H1 (cell line): ENCODE measurements at regions not wholly inside any gene's neighbourhood (a gene's known extent, or its start where the extent isn't known, plus 50 kb on each side); places are given as distances from the start of the nearest gene placed in this dataset.
"Not testable (repeated sequence)": the region's sequence is repeated elsewhere in the genome, so short reads cannot be mapped to it uniquely, and the experiment has no call there.

Experiments used
- CTCF ChIA-PET: fragments of 300-600 bp; sonication (Branson Sonifier 250); formaldehyde crosslinking; loops from one replicate; lab custom pipeline; 2021; ENCODE audit not compliant: partially characterized antibody; lab: Charles Lee
- POLR2A ChIA-PET: fragments of 300-600 bp; sonication (Branson Sonifier 250); formaldehyde crosslinking; loops from one replicate; lab custom pipeline; 2021; ENCODE audit warnings: inconsistent platforms; ENCODE audit not compliant: partially characterized antibody; lab: Charles Lee
- DNase-seq, 2 experiments: peaks; one replicate each; pipeline versions ENCODE4 v3.0.0 to v3.0.0-alpha.2; 2010 to 2022; ENCODE audit warnings: low spot score in 2 of 2, low read depth in 1 of 2, mixed read lengths in 1 of 2
- FAIRE-seq: peaks from 2 replicates; lab custom pipeline; 2011; peaks lifted over from hg19 to GRCh38; lab: Jason Lieb, UNC
- H2AFZ ChIP-seq: 2 replicates; pipeline ENCODE4 v1.8.1; 2012; ENCODE audit warnings: low read length, inconsistent platforms
- H2AK5ac ChIP-seq: 2 replicates; pipeline ENCODE4 v1.6.1; 2013; ENCODE audit warnings: low read depth, low read length
- H2BK120ac ChIP-seq: replicated peaks from 2 replicates; pipeline ENCODE3; 2013; ENCODE audit warnings: low read depth, low read length, inconsistent platforms
- H2BK12ac ChIP-seq: 2 replicates; pipeline ENCODE4 v1.6.1; 2013; ENCODE audit warnings: low read depth, low read length
- H2BK15ac ChIP-seq: 2 replicates; pipeline ENCODE4 v1.6.1; 2013; ENCODE audit warnings: low read length
- H2BK20ac ChIP-seq: 2 replicates; pipeline ENCODE4 v1.6.1; 2013; ENCODE audit warnings: low read length
- H2BK5ac ChIP-seq: 2 replicates; pipeline ENCODE4 v1.6.1; 2013; ENCODE audit warnings: low read depth, low read length
- H3K14ac ChIP-seq: 2 replicates; pipeline ENCODE4 v1.6.1; 2013; ENCODE audit warnings: inconsistent platforms; ENCODE audit not compliant: insufficient read length
- H3K18ac ChIP-seq: 2 replicates; pipeline ENCODE4 v1.6.1; 2013; ENCODE audit warnings: low read length; ENCODE audit errors: extremely low read depth
- H3K23ac ChIP-seq: 2 replicates; pipeline ENCODE4 v1.6.1; 2013; ENCODE audit warnings: inconsistent platforms; ENCODE audit not compliant: insufficient read length
- H3K23me2 ChIP-seq: 2 replicates; pipeline ENCODE4 v1.6.1; 2013; ENCODE audit warnings: low read depth, low read length
- H3K27ac ChIP-seq: 2 replicates; pipeline ENCODE4 v1.6.1; 2011; ENCODE audit warnings: low read depth, low read length, inconsistent platforms
- H3K27me3 ChIP-seq, 4 experiments: replicated peaks in 1 of 4; 1 replicate in 1 of 4; 2 replicates in 3 of 4; pipeline versions ENCODE4 v1.6.1 to v1.8.1; 2011 to 2013; ENCODE audit warnings: low read length in 3 of 4, mild to moderate bottlenecking in 3 of 4, inconsistent platforms in 2 of 4, mixed read lengths in 2 of 4, moderate library complexity in 1 of 4; ENCODE audit not compliant: control insufficient read depth in 3 of 4, insufficient read depth in 3 of 4; ENCODE audit errors: extremely low read depth in 1 of 4
- H3K36me3 ChIP-seq, 4 experiments: 2 replicates each; pipeline versions ENCODE4 v1.6.1 to v1.8.1; 2011 to 2013; ENCODE audit warnings: mild to moderate bottlenecking in 4 of 4, low read length in 3 of 4, moderate library complexity in 2 of 4, control low read depth in 1 of 4, inconsistent platforms in 1 of 4; ENCODE audit not compliant: insufficient read depth in 4 of 4, control insufficient read depth in 2 of 4
- H3K4ac ChIP-seq: replicated peaks from 2 replicates; pipeline ENCODE3; 2013; ENCODE audit warnings: low read length, low read depth, mixed read lengths, inconsistent platforms; ENCODE audit not compliant: insufficient read length
- H3K4me1 ChIP-seq, 4 experiments: replicated peaks in 1 of 4; 1 replicate in 1 of 4; 2 replicates in 3 of 4; pipeline versions ENCODE4 v1.6.1 to v1.8.1; 2011 to 2013; ENCODE audit warnings: low read length in 3 of 4, inconsistent platforms in 2 of 4, mixed read lengths in 1 of 4; ENCODE audit not compliant: insufficient read depth in 4 of 4, control insufficient read depth in 3 of 4
- H3K4me2 ChIP-seq, 2 experiments: 2 replicates each; pipeline versions ENCODE4 v1.6.1 to v1.8.1; 2011 to 2013; ENCODE audit warnings: low read depth in 2 of 2, low read length in 2 of 2, control low read depth in 1 of 2, inconsistent platforms in 1 of 2, mild to moderate bottlenecking in 1 of 2; ENCODE audit not compliant: insufficient read depth in 1 of 2
- H3K4me3 ChIP-seq, 4 experiments: fragments of 200-600, 300-600 bp in 1 of 4; sonication (generic), shearing (Covaris generic), sonication (Bioruptor Twin) in 1 of 4; 2 replicates each; pipeline versions ENCODE4 v1.5.1 to v1.8.1; 2011 to 2016; ENCODE audit warnings: low read length in 4 of 4, low read depth in 3 of 4, control low read depth in 2 of 4, inconsistent platforms in 2 of 4, mild to moderate bottlenecking in 2 of 4, mixed read lengths in 1 of 4, moderate library complexity in 1 of 4; ENCODE audit not compliant: insufficient read depth in 2 of 4; ENCODE audit errors: extremely low read depth in 1 of 4
- H3K56ac ChIP-seq: replicated peaks from 2 replicates; pipeline ENCODE3; 2013; ENCODE audit warnings: low read depth, mild to moderate bottlenecking, mixed read lengths, low read length, inconsistent platforms; ENCODE audit not compliant: insufficient read length
- H3K79me1 ChIP-seq: 2 replicates; pipeline ENCODE4 v1.6.1; 2013; ENCODE audit warnings: low read depth, low read length, control low read depth
- H3K79me2 ChIP-seq, 2 experiments: 2 replicates each; pipeline versions ENCODE4 v1.6.1 to v1.8.1; 2012 to 2013; ENCODE audit warnings: low read length in 2 of 2, mild to moderate bottlenecking in 2 of 2, inconsistent platforms in 1 of 2; ENCODE audit not compliant: insufficient read depth in 2 of 2, control insufficient read depth in 1 of 2
- H3K9ac ChIP-seq, 4 experiments: replicated peaks in 1 of 4; 1 replicate in 1 of 4; 2 replicates in 3 of 4; pipeline versions ENCODE4 v1.6.1 to v1.8.1; 2011 to 2013; ENCODE audit warnings: low read depth in 3 of 4, low read length in 3 of 4, control low read depth in 2 of 4, mild to moderate bottlenecking in 2 of 4, moderate library complexity in 2 of 4, inconsistent platforms in 1 of 4; ENCODE audit errors: extremely low read depth in 1 of 4
- H3K9me3 ChIP-seq, 2 experiments: 2 replicates each; pipeline versions ENCODE4 v1.6.1 to v1.8.1; 2012 to 2013; ENCODE audit warnings: mild to moderate bottlenecking in 2 of 2, moderate library complexity in 2 of 2, control low read depth in 1 of 2, inconsistent platforms in 1 of 2, low read depth in 1 of 2, low read length in 1 of 2, mixed read lengths in 1 of 2; ENCODE audit not compliant: insufficient read depth in 2 of 2
- H4K20me1 ChIP-seq, 2 experiments: replicated peaks in 1 of 2; 2 replicates each; pipeline versions ENCODE3 to v1.8.1; 2011 to 2013; ENCODE audit warnings: inconsistent platforms in 2 of 2, low read length in 2 of 2, mild to moderate bottlenecking in 1 of 2; ENCODE audit not compliant: insufficient read depth in 2 of 2, control insufficient read depth in 1 of 2
- H4K5ac ChIP-seq: 2 replicates; pipeline ENCODE4 v1.6.1; 2013; ENCODE audit warnings: low read length, low read depth, mixed read lengths, inconsistent platforms; ENCODE audit not compliant: insufficient read length
- H4K8ac ChIP-seq: 2 replicates; pipeline ENCODE4 v1.8.0; 2013; ENCODE audit warnings: mild to moderate bottlenecking, moderate library complexity, low read length, inconsistent platforms; ENCODE audit not compliant: insufficient read depth; ENCODE audit errors: extremely low read depth
- H4K91ac ChIP-seq: replicated peaks from 2 replicates; pipeline ENCODE3; 2013; ENCODE audit warnings: low read length, mixed read lengths, inconsistent platforms; ENCODE audit not compliant: insufficient read length
- EP300 ChIP-seq, 2 experiments: IDR thresholded peaks; 1 replicate in 1 of 2; 2 replicates in 1 of 2; pipeline ENCODE4 v1.6.1; 2011 to 2012; ENCODE audit warnings: low read depth in 2 of 2, low read length in 2 of 2, mild to moderate bottlenecking in 2 of 2, borderline replicate concordance in 1 of 2, inconsistent platforms in 1 of 2, moderate library complexity in 1 of 2
- WGBS, 2 experiments: shearing (Covaris generic) in 1 of 2; methylation state at CpG; one replicate each; pipeline versions ENCODE4 v1.1.6 to v1.1.7; 2013 to 2015; ENCODE audit warnings: low lambda C conversion rate in 2 of 2, mixed read lengths in 2 of 2, inconsistent platforms in 1 of 2, low coverage in 1 of 2, missing lambda C conversion rate in 1 of 2; ENCODE audit not compliant: insufficient replicate concordance in 2 of 2, insufficient coverage in 1 of 2, insufficient read length in 1 of 2; ENCODE audit errors: extremely low coverage in 1 of 2, missing lambda C conversion rate in 1 of 2; 5-methylcytosine and 5-hydroxymethylcytosine counted together

GRCh38 chr1:83251687-83252086, 747.2 kb downstream of the TTLL7 start:
- H3K4me3 ChIP-seq: not testable (repeated sequence)

GRCh38 chr1:83246780-83247179, 752.2 kb downstream of the TTLL7 start:
- H3K36me3 ChIP-seq, H3K4me3 ChIP-seq: not testable (repeated sequence)
- WGBS, 2 experiments: 90% methylated on average over 3 of the region's 3 CpGs; no CpG with 5 or more reads in 1 of the 2 experiments

More at GRCh38 chr1:83251687-83252086, 747.2 kb downstream of the TTLL7 start:
- H2BK20ac ChIP-seq, H2BK12ac ChIP-seq, H3K36me3 ChIP-seq, H3K27ac ChIP-seq, H3K9ac ChIP-seq, H3K27me3 ChIP-seq, H3K14ac ChIP-seq, H4K91ac ChIP-seq, H3K23ac ChIP-seq, H3K79me1 ChIP-seq, H2AK5ac ChIP-seq, CTCF ChIA-PET, FAIRE-seq, H4K8ac ChIP-seq, H4K5ac ChIP-seq, H3K18ac ChIP-seq, H4K20me1 ChIP-seq, POLR2A ChIA-PET, H2AFZ ChIP-seq, H3K4ac ChIP-seq, H3K4me2 ChIP-seq, H3K56ac ChIP-seq, H3K9me3 ChIP-seq, H3K23me2 ChIP-seq, H3K4me1 ChIP-seq, H2BK120ac ChIP-seq, H2BK15ac ChIP-seq, DNase-seq, H2BK5ac ChIP-seq, H3K79me2 ChIP-seq: not testable (repeated sequence)
- 82% methylated on average over 4 of the region's 4 CpGs; no CpG with 5 or more reads in 1 of the 2 experiments for WGBS, 2 experiments
- TF ChIP-seq EP300 (IDR thresholded peaks at IDR 0.05; ENCODE audit: borderline replicate concordance in 1 of 2, low read depth in 2 of 2, low read length in 2 of 2): peak in 1 of 2 experiments; percentile 31; a peak in 1 of 3 replicates

More at GRCh38 chr1:83246780-83247179, 752.2 kb downstream of the TTLL7 start:
- H3K9me3 ChIP-seq, FAIRE-seq, H2BK15ac ChIP-seq, H3K23ac ChIP-seq, DNase-seq, H4K8ac ChIP-seq, H3K4me1 ChIP-seq, H3K79me1 ChIP-seq, H3K27me3 ChIP-seq, H3K27ac ChIP-seq, POLR2A ChIA-PET, H2AK5ac ChIP-seq, H4K20me1 ChIP-seq, H4K91ac ChIP-seq, H3K23me2 ChIP-seq, H3K79me2 ChIP-seq, H2AFZ ChIP-seq, H3K9ac ChIP-seq, H3K18ac ChIP-seq, H3K14ac ChIP-seq, H2BK20ac ChIP-seq, H2BK12ac ChIP-seq, CTCF ChIA-PET, H3K4me2 ChIP-seq, H2BK5ac ChIP-seq, H4K5ac ChIP-seq, H3K56ac ChIP-seq, H3K4ac ChIP-seq, H2BK120ac ChIP-seq: not testable (repeated sequence)
